NT2/D1 (cell line): ENCODE measurements at regions not wholly inside any gene's neighbourhood (a gene's known extent, or its start where the extent isn't known, plus 50 kb on each side); places are given as distances from the start of the nearest gene placed in this dataset.

Experiments
- SUZ12 ChIP-seq: IDR thresholded peaks from 2 replicates; pipeline ENCODE4 v1.6.1; 2011; ENCODE audit not compliant: insufficient read length, insufficient read depth; ENCODE audit errors: extremely low read depth
- YY1 ChIP-seq: IDR thresholded peaks from 2 replicates; pipeline ENCODE4 v1.6.1; 2011; ENCODE audit not compliant: insufficient read length, insufficient read depth
- ZNF274 ChIP-seq: IDR thresholded peaks from 2 replicates; pipeline ENCODE4 v1.6.1; 2011; ENCODE audit warnings: mild to moderate bottlenecking, low read depth, low read length

DNA sequence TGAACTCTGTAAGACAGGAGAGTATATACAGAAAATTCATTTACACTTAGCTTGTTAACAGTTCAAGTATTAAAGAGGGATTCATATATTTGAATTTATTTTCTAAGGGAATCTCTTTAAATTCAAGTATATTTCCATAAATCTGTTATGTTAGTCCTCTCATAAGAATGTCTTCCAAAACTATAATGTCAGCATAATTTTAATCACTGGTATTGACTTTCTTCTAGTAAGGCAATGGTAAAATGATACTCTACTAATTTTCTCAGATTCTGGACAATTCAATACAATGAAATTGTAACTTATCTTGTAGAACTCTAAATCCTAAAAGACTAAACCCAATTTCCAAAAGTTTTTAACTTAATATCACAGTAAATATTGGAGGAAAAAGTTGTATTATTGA lies 66.3 kb upstream of the EPHA6 start:
- no peak for TF ChIP-seq SUZ12
- TF ChIP-seq YY1: no peak
- TF ChIP-seq ZNF274: no peak
